Colon (tissue), 2 donors: ENCODE measurements at regions not wholly inside any gene's neighbourhood (a gene's known extent, or its start where the extent isn't known, plus 50 kb on each side); places are given as distances from the start of the nearest gene placed in this dataset.
"Not testable (repeated sequence)": the region's sequence is repeated elsewhere in the genome, so short reads cannot be mapped to it uniquely, and the experiment has no call there.

ENCODE experiments used
- FAIRE-seq: peaks from 2 replicates; lab custom pipeline; 2012; peaks lifted over from hg19 to GRCh38; lab: Jason Lieb, UNC
- donor health status: control.
- donor health status: control.

DNA sequence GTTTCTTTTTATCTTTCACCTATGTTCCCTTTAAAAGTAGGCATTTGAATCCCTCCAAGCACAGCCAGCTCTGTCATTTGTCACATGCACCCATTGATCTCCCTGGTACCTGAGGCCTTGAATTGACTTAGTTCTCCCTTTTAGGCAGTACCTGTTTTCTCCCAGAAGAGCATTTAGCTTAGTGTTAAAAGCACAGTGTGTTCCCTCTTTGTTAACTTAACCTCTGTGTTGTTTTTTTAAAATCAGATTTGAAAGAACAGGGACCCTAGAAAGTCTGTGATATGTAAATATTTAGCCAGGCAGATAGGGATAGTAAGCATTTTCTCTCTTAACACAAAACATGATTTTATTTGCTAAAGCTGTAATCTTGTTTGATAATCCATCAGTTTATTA lies 113.8 kb upstream of the SPATA31D4 start:
- FAIRE-seq, result no peak

DNA sequence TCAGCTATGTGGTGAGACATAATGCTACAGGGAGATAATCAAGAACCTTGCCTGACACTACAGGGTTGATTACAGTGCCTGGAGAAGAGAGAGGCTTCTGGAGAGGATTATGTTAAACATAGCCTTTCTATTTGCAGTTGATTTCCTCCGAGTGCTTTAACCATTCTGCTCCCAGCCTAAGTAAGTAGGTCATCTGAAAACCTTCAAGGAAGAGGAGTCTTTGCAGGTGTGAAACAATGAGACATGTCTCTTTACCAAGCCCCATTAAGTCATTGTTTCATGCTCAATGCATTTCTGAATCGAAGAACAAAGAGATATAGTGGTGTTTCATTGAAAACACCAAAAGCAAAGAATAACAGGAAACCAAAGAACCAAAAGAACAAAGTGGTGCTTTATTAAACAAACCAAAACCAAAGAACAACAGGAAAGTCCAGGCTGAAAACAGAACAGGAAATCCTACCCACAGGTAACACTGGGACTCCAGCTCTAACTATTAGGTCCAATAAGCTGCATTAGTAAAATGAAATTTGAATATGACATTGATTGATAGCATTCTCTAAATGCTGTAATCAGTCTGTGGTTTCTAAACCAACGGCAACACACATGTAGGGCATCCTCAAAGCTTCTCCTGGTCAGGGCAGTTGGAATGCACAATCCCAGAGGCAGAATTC lies 113.3 kb upstream of the SPATA31D4 start:
- FAIRE-seq, result no peak

DNA sequence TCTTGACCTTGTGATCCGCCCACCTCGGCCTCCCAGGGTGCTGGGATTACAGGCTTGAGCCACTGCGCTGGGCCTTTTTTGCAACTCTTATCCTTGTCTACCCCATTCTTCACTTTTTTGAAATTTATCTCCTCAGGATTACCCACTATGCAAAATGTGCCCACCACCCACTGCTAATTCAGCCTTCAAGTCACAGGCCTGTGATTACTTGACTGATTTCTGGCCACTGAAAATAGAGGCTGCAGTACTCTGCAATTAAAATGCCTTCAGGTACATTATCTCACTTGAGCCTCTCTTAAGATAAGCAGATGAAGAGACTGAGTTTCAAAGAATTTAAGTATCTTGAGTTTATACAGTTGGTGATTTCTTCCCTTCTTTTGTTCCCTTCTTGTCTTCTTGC lies 112.4 kb upstream of the SPATA31D4 start:
- no peak for FAIRE-seq

DNA sequence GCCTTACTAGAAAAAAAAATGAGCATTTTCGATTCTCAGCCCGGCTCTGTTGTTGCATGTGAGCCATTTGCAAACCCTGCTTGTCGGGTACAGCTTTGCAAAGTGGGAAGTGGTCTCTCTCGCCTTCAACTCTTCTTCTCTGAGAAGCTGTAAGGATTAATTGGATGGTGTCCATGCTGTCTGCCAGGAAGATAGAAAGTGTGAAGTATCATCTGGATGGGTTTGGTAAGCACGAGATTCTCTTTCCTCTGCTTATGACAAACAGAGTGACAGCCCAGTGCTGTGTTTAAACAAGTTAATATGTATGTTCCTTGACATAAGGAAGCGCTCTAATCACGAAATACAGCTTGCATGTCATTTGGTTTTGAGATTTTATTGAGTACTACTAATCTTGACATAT lies 109.1 kb upstream of the SPATA31D4 start:
- FAIRE-seq, result no peak

DNA sequence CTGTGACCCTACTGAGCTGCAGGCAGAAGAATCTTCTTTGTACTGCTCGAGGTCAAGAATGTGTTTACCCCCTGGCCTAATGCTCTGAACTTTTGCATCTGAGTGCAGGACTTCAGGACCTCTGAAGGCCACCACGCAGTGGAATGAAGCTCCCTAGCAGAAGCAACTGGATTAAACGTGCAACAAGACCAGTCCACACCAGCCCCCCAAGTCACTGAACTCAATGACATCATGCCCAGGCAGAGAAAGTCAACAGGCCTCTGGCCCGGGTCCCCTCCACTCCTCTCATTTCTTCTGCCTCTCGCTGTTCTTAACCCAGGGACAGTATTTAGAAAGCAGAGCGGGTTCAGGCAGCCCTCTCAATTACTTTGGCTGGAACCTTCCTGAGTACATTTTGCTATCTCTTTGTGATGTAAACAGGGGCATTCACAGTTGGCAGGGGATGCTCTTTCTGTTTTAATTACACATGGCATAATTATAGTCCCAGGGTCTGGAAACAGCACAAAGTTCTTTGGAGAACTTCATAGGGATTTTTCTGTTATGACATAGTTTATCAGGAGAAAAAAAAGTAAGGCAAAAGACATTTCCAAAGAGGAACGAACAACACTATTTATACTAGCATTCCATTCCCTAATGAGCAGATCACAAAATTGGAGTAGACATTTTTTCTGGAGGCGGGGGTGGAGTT lies 108.2 kb upstream of the SPATA31D4 start:
- FAIRE-seq, result no peak

DNA sequence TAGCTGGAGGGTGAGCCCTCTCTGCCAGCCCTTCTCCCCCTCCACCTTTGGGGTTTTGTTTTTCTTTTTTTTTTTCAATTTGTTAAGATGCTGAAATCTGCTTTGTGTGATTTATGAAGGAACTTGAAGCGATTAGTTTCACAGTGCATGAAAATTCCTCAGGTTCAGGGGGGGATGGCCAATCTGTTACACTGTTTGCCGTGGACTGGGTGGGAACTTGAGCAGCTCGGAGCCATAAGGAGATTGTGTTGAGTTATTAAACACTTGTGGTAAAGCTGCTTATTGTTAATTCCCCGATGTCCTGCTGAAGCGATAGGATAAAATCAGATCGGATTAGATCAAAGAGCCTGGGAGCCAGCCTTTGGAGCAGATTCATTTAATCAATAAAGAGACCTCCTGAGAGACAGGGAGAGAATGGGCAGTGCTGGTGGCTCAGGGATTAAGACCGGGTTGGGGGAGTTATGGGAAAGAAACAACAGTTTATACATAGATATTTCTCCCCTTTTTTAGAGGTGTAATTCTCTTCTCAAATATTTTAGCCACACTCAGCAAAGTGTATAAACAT lies 105.8 kb upstream of the SPATA31D4 start:
- no peak for FAIRE-seq

DNA sequence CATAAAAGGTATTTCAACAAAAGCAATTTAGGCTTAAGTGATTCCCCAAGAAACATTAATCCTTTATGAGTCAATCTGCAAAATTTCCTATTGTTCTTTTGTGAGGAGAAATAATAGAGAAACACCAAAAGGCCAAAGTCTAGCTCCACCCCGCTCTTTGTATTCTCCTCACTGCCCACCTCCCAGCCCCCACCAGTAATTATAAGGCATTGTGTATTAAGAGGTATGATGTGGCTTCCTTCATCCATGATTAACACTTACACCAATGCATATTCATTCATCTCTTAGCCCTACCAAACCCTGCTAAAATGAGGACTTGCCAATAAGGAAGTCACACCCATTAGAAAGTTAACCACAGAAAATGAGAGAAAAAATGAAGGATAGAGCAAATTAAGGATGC lies 105.3 kb upstream of the SPATA31D4 start:
- FAIRE-seq, result no peak

DNA sequence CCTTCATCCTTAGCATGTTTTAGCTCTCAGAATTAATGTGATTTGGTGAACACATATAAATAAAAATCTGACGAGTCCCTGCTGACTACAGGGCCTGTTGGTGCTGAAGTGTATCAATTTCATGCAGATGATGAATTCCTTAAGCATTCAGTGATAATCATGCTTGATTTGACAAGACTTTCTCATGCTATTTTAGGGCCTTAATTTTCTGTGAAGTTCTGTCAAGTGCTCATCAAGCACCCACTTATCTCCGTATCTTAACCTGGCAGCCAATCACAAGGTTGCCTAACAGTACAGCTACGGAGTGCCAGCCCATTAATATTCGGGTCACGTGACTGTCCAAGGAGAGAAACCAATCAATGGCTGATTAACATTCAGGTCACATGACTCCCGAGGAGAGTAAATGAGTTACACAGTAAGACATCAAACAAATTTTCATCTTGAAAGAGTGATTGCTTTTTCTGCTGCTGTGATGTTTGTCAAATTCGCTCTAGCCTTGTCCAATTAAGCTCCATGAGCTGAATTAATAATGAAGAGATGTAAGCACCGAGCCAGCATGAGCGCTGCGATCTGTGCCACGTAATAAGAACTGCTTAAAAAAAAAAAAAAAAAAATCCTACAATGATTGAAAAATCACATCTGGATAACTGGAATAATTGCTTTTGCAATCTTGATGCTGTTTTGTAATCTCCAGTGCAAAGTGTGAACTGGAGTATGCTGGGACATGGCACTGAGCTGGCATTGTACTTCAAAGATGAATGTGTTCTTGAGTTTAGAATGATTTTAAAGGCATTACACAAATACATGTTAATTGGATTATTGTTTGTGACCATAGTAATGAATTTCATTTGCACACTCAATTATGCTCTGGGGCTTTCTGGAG lies 104.3 kb upstream of the SPATA31D4 start:
- no peak for FAIRE-seq

DNA sequence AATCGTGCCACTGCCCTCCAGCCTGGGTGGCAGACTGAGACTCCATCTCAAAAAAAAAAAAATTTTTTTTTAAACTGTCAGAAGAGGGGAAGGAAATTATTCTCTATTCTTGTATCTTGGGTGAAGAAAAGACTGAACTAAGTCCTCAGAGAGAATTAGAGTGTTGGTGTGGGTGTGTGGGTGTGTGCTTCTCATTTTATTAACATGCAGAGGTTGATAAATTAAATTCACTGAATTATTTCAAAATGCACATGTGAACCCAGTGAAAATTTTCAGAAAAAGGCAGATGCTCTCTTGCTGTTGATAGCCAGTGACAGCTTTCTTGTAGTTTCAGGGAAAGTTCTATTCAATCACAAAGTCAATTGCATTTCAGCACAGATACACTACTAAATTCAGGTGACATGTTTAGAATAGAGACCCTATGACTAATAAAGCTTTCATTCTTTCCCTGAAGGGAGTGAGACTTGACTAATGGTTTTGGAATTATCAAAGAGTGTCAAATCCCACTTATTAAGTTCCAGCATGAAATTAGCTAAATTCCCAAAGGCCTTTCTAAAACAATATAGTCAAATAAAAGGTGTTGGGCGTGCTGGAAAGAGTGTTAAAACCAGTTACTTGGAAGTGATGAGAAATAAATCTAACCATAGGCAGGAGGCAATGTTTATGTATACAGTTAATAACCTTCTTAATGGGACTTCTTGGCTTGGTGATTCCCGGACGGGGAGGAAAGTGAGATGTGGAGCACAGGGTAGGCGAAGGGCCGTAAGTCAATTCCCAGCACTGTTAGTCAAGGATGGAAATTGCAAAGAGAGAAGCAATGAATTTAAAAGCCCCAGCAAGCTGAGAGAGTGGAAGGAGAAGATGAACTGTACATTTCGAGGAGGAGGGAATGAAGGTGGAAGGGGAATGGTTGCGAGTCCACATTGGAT lies 103.2 kb upstream of the SPATA31D4 start:
- no peak for FAIRE-seq

DNA sequence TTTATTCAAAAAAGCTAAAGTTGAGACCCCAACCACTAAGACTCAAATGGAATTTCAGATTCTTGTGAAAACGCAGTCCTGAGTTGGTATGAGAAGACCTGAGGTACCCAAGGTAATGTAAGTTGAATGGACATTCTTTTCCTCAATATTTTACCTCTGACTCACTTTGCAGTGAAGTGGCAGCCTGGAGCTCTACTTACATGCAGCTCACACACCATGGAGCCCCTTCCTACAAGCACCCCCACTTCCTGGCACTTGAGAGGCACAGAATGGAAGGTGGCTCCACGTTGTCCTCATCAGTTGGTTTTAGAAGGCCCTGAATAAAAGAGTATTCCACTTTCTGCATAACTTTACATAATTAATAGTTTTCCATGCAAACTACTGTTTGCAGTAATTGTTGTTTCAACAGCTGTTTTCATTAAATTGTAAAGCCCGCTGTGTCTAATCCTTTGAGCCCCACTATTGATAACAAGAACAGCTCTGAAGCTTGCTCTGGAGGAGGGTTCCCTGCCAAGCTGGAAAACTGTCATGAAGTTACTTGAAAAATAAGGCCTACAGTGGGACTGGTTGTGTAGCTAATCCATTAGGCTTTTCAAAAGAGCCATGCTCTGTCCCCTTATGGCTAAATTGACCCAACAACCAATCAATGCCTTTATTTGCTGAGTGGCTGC lies 102.2 kb upstream of the SPATA31D4 start:
- FAIRE-seq, result no peak

DNA sequence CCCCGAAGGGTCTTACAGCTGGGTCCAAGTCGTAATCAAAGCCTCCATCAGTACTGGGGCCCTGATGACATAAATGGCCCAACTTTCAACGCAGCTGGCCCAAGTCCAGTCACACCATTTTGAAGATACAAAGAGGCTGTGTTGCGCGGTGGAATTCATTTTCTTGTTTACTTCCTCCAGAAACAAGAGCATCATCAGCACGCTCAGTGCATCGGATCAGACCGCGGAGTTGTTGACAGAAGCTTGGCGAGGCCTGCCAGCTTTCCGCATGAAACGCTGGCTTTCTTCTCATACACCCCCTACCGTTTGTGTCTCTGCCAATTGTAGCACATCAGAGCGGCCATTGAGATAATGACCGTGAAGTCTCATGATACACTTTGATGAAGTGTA lies 101.7 kb upstream of the SPATA31D4 start:
- FAIRE-seq, result no peak

DNA sequence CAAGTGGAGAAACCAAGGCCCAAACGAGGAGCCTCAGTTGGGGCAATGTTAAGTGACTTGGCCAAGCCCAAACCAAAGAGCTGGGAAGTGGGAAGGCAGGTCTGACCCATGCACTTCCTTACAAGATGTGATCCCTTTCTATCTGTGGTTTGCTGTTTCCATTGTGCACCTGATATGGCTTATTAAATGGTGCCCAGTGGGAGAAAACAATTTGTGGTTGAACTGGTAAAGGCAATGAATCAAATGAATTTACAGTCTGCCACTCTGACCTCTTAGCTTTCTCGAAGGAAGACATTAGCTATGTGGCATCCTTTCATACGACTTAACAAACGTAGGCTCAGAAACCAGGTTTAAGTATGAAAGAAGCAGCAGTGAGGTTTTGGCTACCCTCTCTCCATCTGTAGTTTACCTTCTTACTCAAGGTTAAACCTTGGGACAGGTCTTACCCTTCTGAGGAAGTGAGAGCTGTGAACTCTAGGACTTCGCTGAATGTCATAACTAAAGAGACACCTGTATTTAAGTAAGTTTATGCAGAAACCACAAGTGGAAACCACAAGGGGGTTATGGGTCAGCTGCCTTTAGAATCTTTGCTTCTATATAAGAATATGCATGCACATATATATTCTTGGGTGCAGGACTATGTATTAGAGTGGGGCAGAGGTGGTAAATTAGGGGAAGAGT lies 100.5 kb upstream of the SPATA31D4 start:
- no peak for FAIRE-seq

DNA sequence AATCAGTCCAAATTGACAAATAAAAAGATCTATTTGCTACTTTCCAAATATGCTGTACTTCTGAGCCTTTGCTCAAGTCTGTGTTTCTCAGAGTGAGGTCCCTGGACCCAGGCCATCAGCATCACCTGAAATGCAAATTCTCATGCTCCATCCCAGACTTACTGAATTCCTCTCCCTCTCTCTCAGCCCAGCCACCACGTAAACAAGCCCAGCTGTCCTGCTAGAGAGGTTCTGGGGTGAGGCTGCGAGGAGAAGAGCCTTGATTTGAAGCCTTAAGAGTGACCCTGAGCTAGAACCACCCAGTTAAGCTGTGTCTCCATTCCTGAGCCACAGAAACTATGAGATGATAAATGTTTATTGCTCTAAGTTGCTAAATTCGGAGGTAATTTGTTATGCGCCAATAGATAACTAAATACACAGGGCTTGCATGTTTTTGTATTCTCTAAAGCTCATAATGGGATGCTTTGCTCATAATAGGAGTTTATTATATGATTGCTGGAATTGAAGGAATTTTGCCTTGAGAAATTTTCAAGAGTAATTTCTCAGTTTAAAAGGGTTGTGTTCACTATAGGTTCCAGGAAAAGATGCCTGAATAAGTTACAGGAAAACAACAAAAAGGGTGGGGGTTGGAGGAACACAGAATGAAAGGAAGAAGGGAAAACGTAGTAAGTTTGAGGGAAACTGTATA lies 98.9 kb upstream of the SPATA31D4 start:
- FAIRE-seq, result no peak

DNA sequence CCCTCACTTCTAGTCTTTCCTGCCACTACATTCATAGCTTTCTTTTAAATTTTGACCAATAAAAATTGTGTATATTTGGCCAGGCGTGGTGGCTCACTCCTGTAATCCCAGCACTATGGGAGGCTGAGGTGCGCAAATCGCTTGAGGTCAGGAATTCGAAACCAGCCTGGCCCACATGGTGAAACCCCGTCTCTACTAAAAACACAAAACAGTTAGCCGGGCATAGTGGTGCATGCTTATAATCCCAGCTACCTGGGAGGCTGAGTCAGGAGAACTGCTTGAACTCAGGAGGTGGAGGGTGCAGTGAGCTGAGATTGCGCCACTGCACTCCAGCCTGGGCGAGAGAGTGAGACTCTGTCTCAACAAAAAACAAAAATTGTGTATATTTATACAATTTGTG lies 97.8 kb upstream of the SPATA31D4 start:
- not testable (repeated sequence) for FAIRE-seq

DNA sequence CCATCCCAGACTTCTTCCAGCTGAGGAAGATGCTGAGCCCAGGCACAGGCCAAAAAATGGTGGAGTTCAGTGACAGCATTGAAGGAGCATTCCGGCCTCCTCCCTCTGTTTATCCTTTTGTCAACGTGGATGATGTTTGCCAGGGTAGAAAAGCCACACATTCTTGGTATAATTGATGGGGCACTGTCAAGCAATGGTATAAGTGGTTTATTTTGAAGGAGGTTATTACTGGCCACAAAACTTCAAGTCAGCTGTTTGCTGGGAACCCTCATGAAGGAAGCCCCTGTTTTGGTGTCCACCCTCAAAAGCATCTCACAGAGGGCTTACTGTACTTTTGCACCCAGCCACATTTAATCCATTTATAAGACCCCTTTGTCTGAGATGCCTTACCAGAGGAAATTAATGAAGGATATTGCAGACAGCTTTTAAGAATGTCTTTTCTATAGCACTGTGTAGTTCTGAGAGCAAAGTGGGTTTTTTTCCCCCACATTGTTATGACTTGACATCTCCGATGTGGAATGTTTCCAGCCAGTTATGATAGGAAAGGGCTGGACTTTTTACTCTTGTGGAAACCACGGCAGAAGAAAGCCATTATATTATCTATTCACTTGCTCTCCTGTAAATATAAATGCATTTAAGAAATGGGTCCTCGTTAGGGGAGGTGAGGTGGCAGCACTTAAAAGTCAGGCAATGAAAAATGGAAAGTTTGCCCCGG lies 95.5 kb upstream of the SPATA31D4 start:
- FAIRE-seq, result no peak

DNA sequence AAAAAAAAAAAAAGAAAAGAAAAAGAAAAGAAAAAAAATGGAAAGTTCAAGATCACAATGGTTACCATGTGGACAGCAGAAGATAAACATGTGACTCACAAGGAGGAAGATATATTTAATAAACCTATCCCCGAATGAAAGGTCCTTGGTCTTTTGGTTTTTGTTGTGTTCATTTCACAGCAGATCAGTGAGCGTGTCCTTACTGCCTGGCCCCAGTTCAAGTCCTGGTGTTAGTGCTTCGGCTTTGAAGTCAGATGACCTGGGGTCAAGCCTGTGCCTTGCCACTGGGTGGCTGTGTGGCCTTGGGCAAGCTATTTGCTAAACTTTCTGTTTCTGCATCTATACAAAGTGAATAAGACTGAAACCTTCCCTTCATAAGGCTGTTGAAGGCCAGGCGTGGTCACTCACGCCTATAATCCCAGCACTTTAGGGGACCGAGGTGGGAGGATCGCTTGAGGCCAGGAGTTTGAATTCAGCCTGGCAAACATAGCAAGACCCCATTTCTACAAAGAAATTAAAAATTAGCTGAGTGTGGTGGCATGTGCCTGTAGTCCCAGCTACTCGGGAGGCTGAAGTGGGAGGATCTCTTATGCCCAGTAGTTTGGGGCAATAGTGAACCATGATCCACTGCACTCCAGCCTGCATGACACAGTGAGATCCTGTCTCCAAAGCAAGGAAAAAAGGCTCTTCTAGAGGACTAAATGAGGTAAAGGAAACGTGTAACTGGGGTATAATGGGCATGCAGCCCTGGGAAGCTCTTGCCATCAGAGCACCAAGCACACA lies 94.5 kb upstream of the SPATA31D4 start:
- FAIRE-seq, result no peak

DNA sequence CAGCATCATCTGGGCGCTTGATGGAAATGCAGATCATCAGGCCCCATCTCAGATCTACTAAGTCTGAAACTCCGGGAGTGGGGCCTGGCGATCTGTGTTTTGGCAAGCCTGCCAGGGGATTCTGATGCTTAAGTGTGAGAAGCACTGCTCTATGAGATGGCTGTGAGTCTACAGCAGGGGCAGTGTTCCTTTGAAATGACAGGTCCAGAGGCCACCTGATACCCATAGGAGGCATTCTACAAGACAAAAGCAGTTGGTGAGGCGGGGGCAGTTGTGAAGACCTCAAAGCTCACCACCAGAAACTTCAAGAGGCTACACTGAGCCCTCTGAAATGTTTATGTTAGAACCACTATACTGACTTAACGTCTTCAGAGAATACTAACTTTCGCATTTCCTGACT lies 86.9 kb upstream of the SPATA31D4 start:
- no peak for FAIRE-seq

DNA sequence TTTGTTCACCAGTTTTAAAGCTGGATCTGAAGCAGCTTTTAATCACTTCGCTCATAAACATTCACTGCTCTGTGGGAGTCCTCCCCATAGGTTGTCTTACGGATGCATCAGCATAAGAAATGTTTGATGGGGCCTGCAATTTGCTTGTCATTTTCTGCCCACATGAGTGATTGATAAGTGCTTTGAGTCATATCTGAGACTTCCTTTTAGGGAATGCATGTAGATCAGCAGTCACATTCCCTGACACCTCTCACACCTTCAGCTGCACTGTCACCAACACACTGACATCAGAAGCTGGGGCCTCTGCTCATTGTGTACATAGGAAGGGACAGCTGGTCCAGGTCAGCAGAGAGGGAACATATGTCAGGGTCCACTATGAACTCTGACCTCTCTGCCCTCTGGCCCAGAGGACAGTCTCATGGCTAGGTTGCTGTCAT lies 84.1 kb upstream of the SPATA31D4 start:
- no peak for FAIRE-seq
